OCI-LY7 (cell line): ENCODE measurements at regions not wholly inside any gene's neighbourhood (a gene's known extent, or its start where the extent isn't known, plus 50 kb on each side); places are given as distances from the start of the nearest gene placed in this dataset.

ENCODE experiments used
- EZH2phosphoT487 ChIP-seq: fragments of 200-600 bp; sonication (generic); IDR thresholded peaks from 2 replicates; pipeline ENCODE4 v1.6.1; 2018; ENCODE audit warnings: low read depth, borderline replicate concordance, mild to moderate bottlenecking, mixed run types, antibody characterized with exemption, low read length, moderate library complexity, mixed read lengths
- TF ChIP-seq, protein P1 (sequence below): fragments of 200-600 bp; sonication (generic); conservative IDR thresholded peaks from 2 replicates; pipeline ENCODE4 v1.5.1; 2014; ENCODE audit warnings: mild to moderate bottlenecking, antibody characterized with exemption, low read length, moderate library complexity, mixed read lengths

DNA sequence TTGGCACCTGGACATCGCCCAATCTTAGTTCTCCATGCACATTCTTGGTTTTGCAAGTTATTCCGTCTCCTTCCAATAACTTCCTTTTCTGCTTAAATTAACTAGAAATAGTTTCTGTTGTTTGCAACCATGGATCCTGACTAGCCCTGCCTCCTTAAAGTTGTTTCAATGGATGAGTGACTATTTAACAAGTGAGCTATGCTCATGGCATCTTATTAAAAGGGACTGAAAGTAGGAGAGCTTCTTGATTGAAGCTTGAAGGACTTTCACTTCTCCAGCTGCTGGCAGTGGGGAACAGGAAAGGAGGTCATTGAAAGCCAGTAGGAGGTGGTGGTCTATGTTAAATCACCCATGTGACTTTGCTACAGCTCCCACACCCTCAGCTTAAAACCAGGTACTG, 466.8 kb downstream of the ARHGEF28 start:
- TF ChIP-seq, protein P1, sequence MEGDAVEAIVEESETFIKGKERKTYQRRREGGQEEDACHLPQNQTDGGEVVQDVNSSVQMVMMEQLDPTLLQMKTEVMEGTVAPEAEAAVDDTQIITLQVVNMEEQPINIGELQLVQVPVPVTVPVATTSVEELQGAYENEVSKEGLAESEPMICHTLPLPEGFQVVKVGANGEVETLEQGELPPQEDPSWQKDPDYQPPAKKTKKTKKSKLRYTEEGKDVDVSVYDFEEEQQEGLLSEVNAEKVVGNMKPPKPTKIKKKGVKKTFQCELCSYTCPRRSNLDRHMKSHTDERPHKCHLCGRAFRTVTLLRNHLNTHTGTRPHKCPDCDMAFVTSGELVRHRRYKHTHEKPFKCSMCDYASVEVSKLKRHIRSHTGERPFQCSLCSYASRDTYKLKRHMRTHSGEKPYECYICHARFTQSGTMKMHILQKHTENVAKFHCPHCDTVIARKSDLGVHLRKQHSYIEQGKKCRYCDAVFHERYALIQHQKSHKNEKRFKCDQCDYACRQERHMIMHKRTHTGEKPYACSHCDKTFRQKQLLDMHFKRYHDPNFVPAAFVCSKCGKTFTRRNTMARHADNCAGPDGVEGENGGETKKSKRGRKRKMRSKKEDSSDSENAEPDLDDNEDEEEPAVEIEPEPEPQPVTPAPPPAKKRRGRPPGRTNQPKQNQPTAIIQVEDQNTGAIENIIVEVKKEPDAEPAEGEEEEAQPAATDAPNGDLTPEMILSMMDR = no peak
- TF ChIP-seq EZH2phosphoT487 = no peak
